ENCODE measurements at regions not wholly inside any gene's neighbourhood (a gene's known extent, or its start where the extent isn't known, plus 50 kb on each side); places are given as distances from the start of the nearest gene placed in this dataset.

- no peak for DNase-seq
Measured at GRCh38 chr21:31406510-31406909, 62.4 kb upstream of the TIAM1 start.

- DNase-seq: no peak
Measured at GRCh38 chr21:31405604-31406003, 61.5 kb upstream of the TIAM1 start.

DNA sequence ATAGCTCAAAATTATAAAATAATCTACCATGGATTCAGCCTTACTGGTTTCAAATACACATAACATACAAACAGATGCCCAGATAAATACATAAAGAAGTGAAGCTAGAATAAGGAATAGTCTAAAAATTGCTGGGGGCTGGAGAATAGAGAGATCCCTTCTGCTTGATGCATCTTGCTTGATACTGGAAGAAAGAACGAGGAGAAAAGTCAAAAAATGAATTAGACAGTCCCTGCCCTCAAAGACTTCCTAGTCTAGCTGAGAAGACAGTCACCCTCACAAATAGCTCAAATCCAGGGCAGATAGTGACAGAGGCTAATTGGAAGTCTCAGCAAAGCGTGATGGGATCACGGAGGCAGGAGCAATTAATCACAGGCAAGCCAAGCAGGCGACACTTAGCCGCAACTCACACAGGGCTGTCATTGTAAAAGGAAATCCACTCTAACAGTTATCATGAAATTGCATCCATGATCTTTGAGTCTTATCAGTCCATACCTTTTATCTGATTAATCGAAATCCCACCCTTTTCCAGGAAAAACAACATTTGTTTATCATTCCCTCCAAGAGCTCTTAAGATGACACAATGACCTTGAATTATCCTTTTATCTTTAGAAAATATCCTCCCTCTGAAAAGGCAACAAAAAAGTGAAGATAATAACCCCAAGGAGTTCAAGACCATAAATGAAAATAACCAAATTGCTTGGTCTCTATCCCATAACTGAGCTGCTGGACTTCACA, 59.7 kb upstream of the TIAM1 start:
- no peak for DNase-seq

GRCh38 chr21:31399591-31399990, 55.5 kb upstream of the TIAM1 start:
- DNase-seq: no peak

- no peak for DNase-seq
Measured at GRCh38 chr21:31398574-31398973, 54.5 kb upstream of the TIAM1 start.

DNA sequence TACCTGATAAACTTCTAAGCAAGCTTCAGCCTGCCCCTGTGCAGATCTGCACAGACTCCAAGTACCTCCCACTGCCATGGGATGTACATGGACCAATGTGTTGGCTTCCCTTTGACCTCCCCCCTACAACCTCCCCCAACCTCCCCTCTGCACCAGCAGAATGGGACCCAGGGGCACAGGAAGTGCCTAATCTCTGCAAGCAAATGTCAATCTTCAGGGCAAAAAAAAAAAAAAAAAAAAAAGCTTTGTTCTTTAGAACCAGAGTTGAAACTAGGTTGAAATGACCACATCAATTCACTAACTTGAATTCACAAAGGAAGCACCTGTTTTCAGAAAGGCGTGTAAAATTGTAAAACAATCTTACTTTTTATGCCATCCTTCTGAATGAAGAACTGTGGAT, 53.9 kb upstream of the TIAM1 start:
- no peak for DNase-seq

GRCh38 chr21:31397515-31397926, 53.5 kb upstream of the TIAM1 start:
- DNase-seq: no peak

DNA sequence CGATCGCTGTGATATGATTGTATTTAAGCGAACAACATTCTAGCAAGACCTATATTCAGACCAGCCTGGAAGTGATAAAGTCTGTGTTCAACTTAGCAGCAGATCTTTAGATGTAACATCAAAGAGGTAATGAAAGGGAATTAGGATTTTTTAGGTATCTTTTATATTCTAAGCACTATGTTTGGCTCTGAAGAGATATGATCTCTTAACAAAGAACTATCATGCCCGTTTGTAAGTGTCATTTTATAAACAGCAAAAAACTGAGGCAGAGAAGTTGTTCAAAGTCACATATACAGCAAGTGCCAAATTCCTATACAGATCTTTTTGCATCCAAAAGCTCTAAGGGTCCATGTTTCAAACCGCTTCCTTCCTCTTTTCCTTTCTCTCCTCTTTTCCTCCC, 53.0 kb upstream of the TIAM1 start:
- no peak for DNase-seq

- no peak for DNase-seq
Measured at GRCh38 chr21:31396399-31396798, 52.3 kb upstream of the TIAM1 start.

- DNase-seq: no peak
Measured at GRCh38 chr21:31395791-31396190, 51.7 kb upstream of the TIAM1 start.

- DNase-seq: no peak
Measured at GRCh38 chr21:31395268-31395667, 51.2 kb upstream of the TIAM1 start.

DNA sequence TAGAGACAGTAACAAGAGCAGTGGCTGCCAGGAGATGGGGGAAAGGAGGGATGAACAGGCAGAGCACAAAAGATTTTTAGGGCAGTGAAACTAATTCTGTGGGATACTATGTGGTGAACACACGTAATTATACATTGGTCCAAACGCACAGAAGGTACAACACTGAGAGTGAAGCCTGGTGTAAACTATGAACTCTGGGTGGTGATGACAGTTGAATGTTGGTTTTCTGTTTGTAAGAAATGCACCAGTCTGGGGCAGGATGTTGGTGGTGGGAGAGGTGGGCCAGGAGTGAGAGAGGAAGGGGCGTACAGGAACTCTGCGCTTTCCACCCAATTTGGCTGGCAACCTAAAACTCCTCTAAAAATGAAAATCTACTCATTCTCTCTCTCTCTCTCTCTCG, 50.2 kb upstream of the TIAM1 start:
- DNase-seq: no peak
